Coronary artery (tissue), 2 donors: ENCODE measurements at regions not wholly inside any gene's neighbourhood (a gene's known extent, or its start where the extent isn't known, plus 50 kb on each side); places are given as distances from the start of the nearest gene placed in this dataset.

ENCODE experiments used
- DNase-seq: peaks from one replicate; pipeline ENCODE4 v3.0.0-alpha.2; 2017; ENCODE audit warnings: low spot score
- H3K27ac ChIP-seq, 2 donors: fragments of 200-600 bp; sonication (generic); one replicate each; pipeline ENCODE4 v1.5.1; 2016 to 2019
- H3K4me3 ChIP-seq: fragments of 200-600 bp; sonication (generic); 2 replicates; pipeline ENCODE4 v1.5.1; 2016; ENCODE audit warnings: mild to moderate bottlenecking, moderate library complexity
- TF ChIP-seq, protein P1 (sequence below): fragments of 200-600 bp; sonication (generic); IDR thresholded peaks from one replicate; pipeline ENCODE4 v1.5.1; 2019; ENCODE audit warnings: antibody characterized with exemption

DNA sequence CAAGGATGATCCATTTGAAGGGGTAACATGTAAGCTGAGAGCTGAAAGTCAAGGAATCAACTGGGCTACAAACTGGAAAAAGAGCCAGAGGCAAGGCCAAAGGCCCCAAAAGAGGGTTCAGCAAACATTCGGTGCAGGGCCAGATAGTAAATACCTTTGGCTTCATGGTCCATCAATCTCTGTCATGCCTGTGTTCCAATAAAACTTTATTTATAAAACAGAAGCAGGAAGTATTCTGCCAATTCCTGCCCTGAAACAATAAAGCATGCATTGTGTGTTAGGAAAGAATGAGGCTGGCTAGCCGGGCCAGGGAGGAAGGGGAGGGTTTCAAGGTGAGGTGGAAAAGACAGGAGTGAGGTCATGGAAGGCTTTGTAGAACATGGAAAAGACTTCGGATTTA is 107.1 kb downstream of the LBH start:
- H3K27ac ChIP-seq, result no peak overlapping the region
- DNase-seq, result no peak
- TF ChIP-seq, protein P1, sequence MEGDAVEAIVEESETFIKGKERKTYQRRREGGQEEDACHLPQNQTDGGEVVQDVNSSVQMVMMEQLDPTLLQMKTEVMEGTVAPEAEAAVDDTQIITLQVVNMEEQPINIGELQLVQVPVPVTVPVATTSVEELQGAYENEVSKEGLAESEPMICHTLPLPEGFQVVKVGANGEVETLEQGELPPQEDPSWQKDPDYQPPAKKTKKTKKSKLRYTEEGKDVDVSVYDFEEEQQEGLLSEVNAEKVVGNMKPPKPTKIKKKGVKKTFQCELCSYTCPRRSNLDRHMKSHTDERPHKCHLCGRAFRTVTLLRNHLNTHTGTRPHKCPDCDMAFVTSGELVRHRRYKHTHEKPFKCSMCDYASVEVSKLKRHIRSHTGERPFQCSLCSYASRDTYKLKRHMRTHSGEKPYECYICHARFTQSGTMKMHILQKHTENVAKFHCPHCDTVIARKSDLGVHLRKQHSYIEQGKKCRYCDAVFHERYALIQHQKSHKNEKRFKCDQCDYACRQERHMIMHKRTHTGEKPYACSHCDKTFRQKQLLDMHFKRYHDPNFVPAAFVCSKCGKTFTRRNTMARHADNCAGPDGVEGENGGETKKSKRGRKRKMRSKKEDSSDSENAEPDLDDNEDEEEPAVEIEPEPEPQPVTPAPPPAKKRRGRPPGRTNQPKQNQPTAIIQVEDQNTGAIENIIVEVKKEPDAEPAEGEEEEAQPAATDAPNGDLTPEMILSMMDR, result no peak
- H3K4me3 ChIP-seq, result no peak overlapping the region

DNA sequence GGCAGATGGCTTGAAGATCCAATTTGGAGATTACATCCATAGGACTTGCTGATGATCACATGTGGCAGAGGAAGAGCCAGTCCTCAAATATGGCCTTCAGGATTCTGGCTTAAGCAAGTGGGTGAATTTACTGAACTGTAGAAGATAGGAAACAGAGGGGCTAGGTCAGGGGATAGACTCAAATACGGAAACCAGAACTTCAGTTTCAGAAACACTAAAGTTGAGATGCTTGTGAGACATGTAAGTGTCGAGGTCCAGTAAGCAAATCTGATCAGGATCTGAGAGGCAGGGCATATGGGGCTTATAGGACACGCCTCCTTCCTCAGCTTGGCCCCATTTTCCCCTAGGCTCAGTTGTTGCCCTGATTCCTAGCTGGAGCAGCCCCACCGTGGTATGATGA is 107.7 kb downstream of the LBH start:
- TF ChIP-seq, protein P1, result no peak
- DNase-seq, result no peak
- Histone ChIP-seq H3K27ac (no peak overlapping the region), H3K4me3 (no peak overlapping the region)

DNA sequence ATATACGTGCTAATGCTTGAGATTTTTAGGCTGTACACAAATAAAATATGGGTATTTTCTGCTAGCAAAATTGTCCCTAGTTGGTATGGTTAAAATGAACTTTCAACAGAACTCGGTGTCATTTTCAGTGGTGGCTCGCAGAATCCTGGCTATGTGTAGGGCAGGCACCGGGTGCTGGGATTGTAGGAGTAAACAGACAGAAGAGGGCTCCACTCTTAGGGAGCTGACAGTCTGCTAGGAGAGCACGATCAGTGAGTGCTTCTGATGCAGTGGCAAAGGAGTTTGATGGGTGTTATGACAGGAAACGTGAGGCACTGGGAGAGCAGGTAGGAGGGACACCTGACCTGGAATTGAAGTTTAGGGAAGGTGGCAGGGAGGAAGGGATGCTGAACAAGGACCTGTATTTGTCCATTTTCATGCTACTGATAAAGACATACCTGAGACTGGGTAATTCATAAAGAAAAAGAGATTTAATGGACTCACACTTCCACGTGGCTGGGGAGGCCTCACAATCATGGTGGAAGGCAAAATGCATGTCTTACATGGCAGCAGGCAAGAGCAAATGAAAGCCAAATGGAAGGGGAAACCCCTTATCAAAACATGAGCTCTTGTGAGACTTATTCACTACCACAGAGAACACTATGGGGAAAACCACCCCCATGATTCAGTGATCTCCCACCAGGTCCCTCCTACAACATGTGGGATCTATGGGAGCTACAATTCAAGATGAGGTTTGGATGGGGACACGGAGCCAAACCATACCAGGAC is 105.4 kb upstream of the LCLAT1 start:
- H3K4me3 ChIP-seq, result no peak overlapping the region
- H3K27ac ChIP-seq, result no peak overlapping the region
- TF ChIP-seq, protein P1, result no peak
- no peak for DNase-seq

DNA sequence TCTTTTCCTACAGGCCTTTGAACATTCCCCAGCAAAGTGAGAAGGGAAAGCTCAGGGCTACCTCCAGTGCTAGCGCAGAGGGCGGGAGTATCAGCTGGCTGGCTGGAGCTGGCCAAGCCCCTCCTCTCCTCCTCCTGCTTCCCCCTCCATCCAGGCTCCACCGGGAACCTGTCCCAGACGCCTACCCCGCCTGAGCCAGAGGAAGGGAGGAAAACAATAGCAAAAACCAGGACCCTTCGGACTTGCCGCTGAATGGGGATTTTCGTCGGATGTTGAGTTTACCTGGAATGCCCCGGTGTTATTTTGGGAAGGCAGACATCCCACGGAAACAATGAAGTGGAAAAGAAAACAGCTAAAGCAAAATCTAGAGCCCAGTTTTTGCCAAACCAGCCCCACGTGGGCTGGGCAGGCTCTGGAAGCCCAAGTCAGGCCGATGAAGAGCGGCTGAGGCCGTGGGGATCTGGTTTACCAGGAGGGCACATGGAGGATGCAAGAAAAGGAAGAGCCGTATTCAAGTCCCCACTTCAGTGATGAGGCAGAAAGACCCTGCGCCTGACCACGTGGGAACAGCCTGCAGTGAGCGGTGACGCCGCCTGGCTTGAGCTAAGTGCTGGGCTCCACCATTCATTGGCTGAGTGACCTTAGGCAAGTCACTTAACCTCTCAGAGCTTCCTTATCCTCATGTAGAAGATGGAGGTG is 100.4 kb upstream of the LCLAT1 start:
- TF ChIP-seq, protein P1, result no peak
- peak overlapping the region; percentile 73 to 86 for H3K27ac ChIP-seq
- peak overlapping the region; percentile 64 for H3K4me3 ChIP-seq
- peak; percentile 87 for DNase-seq

DNA sequence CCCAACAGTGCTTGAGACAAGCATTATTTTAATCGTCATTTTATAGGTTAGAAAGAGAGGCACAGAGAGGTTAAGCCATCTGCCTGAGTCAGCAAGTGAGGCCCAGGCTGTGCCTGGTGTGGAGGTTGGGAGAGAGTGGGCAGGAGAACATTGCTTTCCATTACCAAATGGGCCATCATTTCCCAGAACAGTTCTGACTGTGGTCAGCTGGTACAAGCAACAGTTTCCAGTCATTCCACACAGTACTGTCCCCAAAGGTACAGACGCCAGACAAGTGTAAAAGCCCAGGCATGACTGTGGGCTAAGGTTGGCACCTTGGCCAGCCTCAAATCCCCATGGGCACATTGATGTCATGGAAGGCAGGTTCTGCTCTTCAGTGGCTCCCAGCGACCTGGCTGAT is 98.2 kb upstream of the LCLAT1 start:
- TF ChIP-seq, protein P1, result no peak
- no peak for DNase-seq
- Histone ChIP-seq H3K27ac (peak overlapping the region in 1 of 2 donors; percentile 55), H3K4me3 (no peak overlapping the region)

DNA sequence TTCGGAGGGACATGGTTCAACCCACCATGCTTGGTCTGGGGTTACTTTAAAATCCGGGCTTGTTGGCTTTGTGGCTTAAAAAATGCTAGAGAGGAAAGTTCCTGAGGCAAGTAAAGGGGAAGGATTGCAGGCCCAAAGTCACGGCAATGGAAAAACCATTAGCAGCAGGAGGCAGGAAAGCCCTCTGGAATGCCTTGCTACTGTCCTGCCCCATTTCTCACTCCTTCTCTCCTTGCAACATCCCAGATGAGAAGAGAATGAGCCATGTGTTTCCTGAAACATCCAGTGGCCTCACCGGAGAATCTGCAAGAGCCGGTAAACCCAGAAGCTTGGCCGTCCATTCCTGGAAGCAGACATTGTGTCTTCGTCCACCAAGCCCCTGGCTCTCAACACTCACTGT is 97.4 kb upstream of the LCLAT1 start:
- DNase-seq, result no peak
- peak overlapping the region in 1 of 2 donors; percentile 19 for H3K27ac ChIP-seq
- no peak overlapping the region for H3K4me3 ChIP-seq
- TF ChIP-seq, protein P1, result no peak

DNA sequence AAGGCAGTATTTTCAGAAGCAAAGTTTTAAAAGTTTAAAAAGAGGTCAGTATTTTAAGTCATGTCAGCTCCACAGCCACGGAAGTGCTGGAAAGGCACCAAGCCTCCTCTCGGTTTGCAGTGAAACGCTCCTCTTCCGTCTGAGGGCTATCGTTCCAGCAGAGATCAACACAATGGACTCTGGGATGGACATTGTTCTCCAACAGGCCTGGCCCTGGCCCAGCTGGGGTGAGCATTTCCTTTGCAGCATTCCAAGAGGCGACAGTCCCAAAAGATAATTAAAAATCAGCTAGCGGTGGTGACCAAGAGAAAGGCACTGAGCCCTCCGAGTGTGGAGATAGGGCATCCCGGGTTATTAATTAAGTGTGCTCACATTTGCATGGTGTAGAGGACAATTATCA is 95.9 kb upstream of the LCLAT1 start:
- TF ChIP-seq, protein P1, result no peak
- Histone ChIP-seq H3K4me3 (no peak overlapping the region), H3K27ac (peak overlapping the region in 1 of 2 donors; percentile 5)
- DNase-seq, result no peak
